ENCODE measurements at regions not wholly inside any gene's neighbourhood (a gene's known extent, or its start where the extent isn't known, plus 50 kb on each side); places are given as distances from the start of the nearest gene placed in this dataset.
A peak's percentile ranks its signal among the peaks of the same experiment; 100 is the strongest.

DNA sequence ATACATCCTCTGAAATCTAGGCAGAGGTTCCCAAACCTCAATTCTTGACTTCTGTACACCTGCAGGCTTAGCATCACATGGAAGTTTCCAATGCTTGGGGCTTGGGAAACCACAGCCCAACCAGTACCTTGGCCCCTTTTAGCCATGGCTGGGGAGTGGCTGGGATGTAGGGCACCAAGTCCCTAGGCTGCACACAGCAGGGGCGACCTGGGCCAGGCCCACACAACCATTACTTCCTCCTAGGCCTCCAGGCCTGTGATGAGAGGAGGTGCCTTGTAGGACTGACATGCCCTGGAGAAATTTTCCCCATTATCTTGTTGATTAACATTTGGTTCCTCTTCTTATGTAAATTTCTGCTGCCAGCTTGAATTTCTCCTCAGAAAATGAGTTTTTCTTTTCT lies 1387.4 kb downstream of the FSCB start:
- Histone ChIP-seq H3K9me3 (ENCODE audit: low read length) (no peaks in the 10 kb centered on the region), H3K4me2 (ENCODE audit: low read length) (no peak overlapping the region), H4K20me1 (ENCODE audit: low read length) (no peaks in the 10 kb centered on the region), H3K4me3 (ENCODE audit: low read length) (no peak overlapping the region), H3K9me2 (replicated peaks; ENCODE audit: low read length) (no peaks in the 10 kb centered on the region), H3F3A (ENCODE audit: low read length, unreplicated experiment) (no peaks in the 10 kb centered on the region), H3K27me3 (ENCODE audit: low read length) (no peaks in the 10 kb centered on the region), H3K9ac (ENCODE audit: low read length) (no peak overlapping the region), H3K27ac (ENCODE audit: low read length) (no peak overlapping the region), H3K36me3 (ENCODE audit: low read depth, low read length) (no peaks in the 10 kb centered on the region), H2AFZ (ENCODE audit: low read length) (no peak overlapping the region), H3K79me2 (ENCODE audit: low read length) (no peaks in the 10 kb centered on the region), H3K4me1 (ENCODE audit: insufficient read depth, low read length) (no peaks in the 10 kb centered on the region)
- ChIA-PET CTCF (no interaction called here), POLR2A (ENCODE audit: unreplicated experiment) (no interaction called here)
- DNase-seq (no peak), ATAC-seq (no peak)
- BruUV-seq (replicated peaks), result no TSS peak
- TF ChIP-seq, protein P1, sequence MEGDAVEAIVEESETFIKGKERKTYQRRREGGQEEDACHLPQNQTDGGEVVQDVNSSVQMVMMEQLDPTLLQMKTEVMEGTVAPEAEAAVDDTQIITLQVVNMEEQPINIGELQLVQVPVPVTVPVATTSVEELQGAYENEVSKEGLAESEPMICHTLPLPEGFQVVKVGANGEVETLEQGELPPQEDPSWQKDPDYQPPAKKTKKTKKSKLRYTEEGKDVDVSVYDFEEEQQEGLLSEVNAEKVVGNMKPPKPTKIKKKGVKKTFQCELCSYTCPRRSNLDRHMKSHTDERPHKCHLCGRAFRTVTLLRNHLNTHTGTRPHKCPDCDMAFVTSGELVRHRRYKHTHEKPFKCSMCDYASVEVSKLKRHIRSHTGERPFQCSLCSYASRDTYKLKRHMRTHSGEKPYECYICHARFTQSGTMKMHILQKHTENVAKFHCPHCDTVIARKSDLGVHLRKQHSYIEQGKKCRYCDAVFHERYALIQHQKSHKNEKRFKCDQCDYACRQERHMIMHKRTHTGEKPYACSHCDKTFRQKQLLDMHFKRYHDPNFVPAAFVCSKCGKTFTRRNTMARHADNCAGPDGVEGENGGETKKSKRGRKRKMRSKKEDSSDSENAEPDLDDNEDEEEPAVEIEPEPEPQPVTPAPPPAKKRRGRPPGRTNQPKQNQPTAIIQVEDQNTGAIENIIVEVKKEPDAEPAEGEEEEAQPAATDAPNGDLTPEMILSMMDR (conservative IDR thresholded peaks at IDR 0.05; ENCODE audit: low read depth, low read length), result no peak
- no peak for TF ChIP-seq EZH2 (IDR thresholded peaks at IDR 0.05; ENCODE audit: low read length, unreplicated experiment)
- no peak for TF ChIP-seq EZH2phosphoT487 (IDR thresholded peaks at IDR 0.05; ENCODE audit: borderline replicate concordance, low read length)
- intact Hi-C loops (cut with micrococcal nuclease), result no loop called here

DNA sequence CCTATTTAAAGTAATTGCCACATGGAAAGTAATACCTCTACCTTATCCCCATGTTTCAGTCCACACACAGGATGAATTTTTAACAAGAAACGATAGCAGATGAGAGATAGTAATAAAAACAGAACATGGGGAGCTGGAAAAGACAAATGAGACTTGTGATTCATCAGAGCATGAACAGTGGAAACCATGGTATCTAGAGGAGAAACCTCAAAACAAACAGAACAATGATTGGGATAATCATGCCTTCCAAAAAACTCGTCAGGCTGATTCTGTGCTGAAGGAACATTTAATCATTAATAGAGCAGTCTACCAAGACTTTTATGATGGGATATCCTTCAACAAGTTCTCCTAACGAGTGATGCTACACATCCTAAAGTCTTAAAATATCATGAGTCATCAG lies 1390.7 kb downstream of the FSCB start:
- no peak for ATAC-seq
- Histone ChIP-seq H3K4me1 (ENCODE audit: insufficient read depth, low read length) (no peaks in the 10 kb centered on the region), H3K4me3 (ENCODE audit: low read length) (no peak overlapping the region), H3K9ac (ENCODE audit: low read length) (no peak overlapping the region), H3K4me2 (ENCODE audit: low read length) (no peak overlapping the region), H3K9me2 (replicated peaks; ENCODE audit: low read length) (no peaks in the 10 kb centered on the region), H3K27ac (ENCODE audit: low read length) (peak overlapping the region; percentile 6; the same call in 1 of the 2 replicates), H3F3A (ENCODE audit: low read length, unreplicated experiment) (no peaks in the 10 kb centered on the region), H3K36me3 (ENCODE audit: low read depth, low read length) (no peaks in the 10 kb centered on the region), H3K9me3 (ENCODE audit: low read length) (no peaks in the 10 kb centered on the region), H4K20me1 (ENCODE audit: low read length) (no peaks in the 10 kb centered on the region), H3K27me3 (ENCODE audit: low read length) (no peaks in the 10 kb centered on the region), H3K79me2 (ENCODE audit: low read length) (no peaks in the 10 kb centered on the region), H2AFZ (ENCODE audit: low read length) (no peak overlapping the region)
- no TSS peak for BruUV-seq (replicated peaks)
- DNase-seq, result peak; percentile 46
- ChIA-PET CTCF (no interaction called here), POLR2A (ENCODE audit: unreplicated experiment) (no interaction called here)
- TF ChIP-seq EZH2phosphoT487 (IDR thresholded peaks at IDR 0.05; ENCODE audit: borderline replicate concordance, low read length) (no peak), EZH2 (IDR thresholded peaks at IDR 0.05; ENCODE audit: low read length, unreplicated experiment) (no peak)
- TF ChIP-seq, protein P1 (conservative IDR thresholded peaks at IDR 0.05; ENCODE audit: low read depth, low read length), result no peak
- intact Hi-C loops (cut with micrococcal nuclease), result no loop called here

DNA sequence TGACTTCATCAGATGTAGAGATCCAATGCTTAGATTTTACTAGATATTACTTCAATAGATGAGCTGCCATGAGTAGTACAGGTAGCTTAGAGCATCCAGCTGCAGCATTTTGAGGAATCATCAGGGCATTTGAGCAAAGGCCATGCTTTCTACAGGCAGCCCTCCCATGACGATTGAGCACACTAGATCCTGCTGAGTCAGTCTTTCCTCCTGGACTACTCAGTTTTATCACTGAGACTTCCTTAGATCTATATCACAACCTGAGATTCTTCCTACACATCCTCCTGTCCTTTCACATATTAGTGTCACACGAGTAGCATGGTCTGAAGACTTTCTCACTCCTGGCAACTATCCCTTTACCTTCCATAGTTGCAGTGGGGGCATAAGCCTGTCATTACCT lies 1401.8 kb downstream of the FSCB start:
- H3K4me3 ChIP-seq (ENCODE audit: low read length), result no peak overlapping the region
- no peaks in the 10 kb centered on the region for H3K36me3 ChIP-seq (ENCODE audit: low read depth, low read length)
- H3K4me1 ChIP-seq (ENCODE audit: insufficient read depth, low read length), result no peaks in the 10 kb centered on the region
- H3K4me2 ChIP-seq (ENCODE audit: low read length), result no peak overlapping the region
- peak; percentile 7 for DNase-seq
- H2AFZ ChIP-seq (ENCODE audit: low read length), result no peak overlapping the region
- intact Hi-C loops (cut with micrococcal nuclease), result no loop called here
- H3K79me2 ChIP-seq (ENCODE audit: low read length), result no peaks in the 10 kb centered on the region
- ChIA-PET CTCF (no interaction called here), POLR2A (ENCODE audit: unreplicated experiment) (no interaction called here)
- ATAC-seq, result peak; percentile 24; the same call in 1 of the 2 replicates
- BruUV-seq (replicated peaks), result no TSS peak
- TF ChIP-seq, protein P1 (conservative IDR thresholded peaks at IDR 0.05; ENCODE audit: low read depth, low read length), result no peak
- no peak for TF ChIP-seq EZH2 (IDR thresholded peaks at IDR 0.05; ENCODE audit: low read length, unreplicated experiment)
- TF ChIP-seq EZH2phosphoT487 (IDR thresholded peaks at IDR 0.05; ENCODE audit: borderline replicate concordance, low read length), result no peak
- H3K9me3 ChIP-seq (ENCODE audit: low read length), result no peaks in the 10 kb centered on the region
- H3K9me2 ChIP-seq (replicated peaks; ENCODE audit: low read length), result no peaks in the 10 kb centered on the region
- no peaks in the 10 kb centered on the region for H3K27me3 ChIP-seq (ENCODE audit: low read length)
- H3F3A ChIP-seq (ENCODE audit: low read length, unreplicated experiment), result no peaks in the 10 kb centered on the region
- no peak overlapping the region for H3K9ac ChIP-seq (ENCODE audit: low read length)
- no peak overlapping the region for H3K27ac ChIP-seq (ENCODE audit: low read length)
- no peaks in the 10 kb centered on the region for H4K20me1 ChIP-seq (ENCODE audit: low read length)

Data from PC-3 (cell line).